RPMI8226 (cell line): ENCODE measurements at regions not wholly inside any gene's neighbourhood (a gene's known extent, or its start where the extent isn't known, plus 50 kb on each side); places are given as distances from the start of the nearest gene placed in this dataset.

Experiments used
- DNase-seq: peaks from one replicate; pipeline ENCODE4 v3.0.0-alpha.2; 2015

- DNase-seq = peak; percentile 22
Measured at GRCh38 chr3:22117751-22118346, 366.8 kb upstream of the ZNF385D start.

- DNase-seq = no peak
Measured at GRCh38 chr3:22118542-22118941, 367.5 kb upstream of the ZNF385D start.

- DNase-seq = no peak
Measured at GRCh38 chr3:22121068-22121701, 370.2 kb upstream of the ZNF385D start.

- DNase-seq = no peak
Measured at GRCh38 chr3:22122567-22122966, 371.6 kb upstream of the ZNF385D start.

- no peak for DNase-seq
Measured at GRCh38 chr3:22129101-22129500, 378.1 kb upstream of the ZNF385D start.

GRCh38 chr3:22141769-22142168, 390.8 kb upstream of the ZNF385D start:
- DNase-seq = no peak

- DNase-seq = no peak
Measured at GRCh38 chr3:22147161-22147560, 396.2 kb upstream of the ZNF385D start.

GRCh38 chr3:22156868-22157267, 405.9 kb upstream of the ZNF385D start:
- DNase-seq = peak; percentile 7

- DNase-seq = no peak
Measured at GRCh38 chr3:22157848-22158247, 406.8 kb upstream of the ZNF385D start.

GRCh38 chr3:22159004-22159695, 408.1 kb upstream of the ZNF385D start:
- DNase-seq = no peak

GRCh38 chr3:22161315-22161714, 410.3 kb upstream of the ZNF385D start:
- no peak for DNase-seq

GRCh38 chr3:22170370-22170769, 419.4 kb upstream of the ZNF385D start:
- no peak for DNase-seq

- DNase-seq = no peak
Measured at GRCh38 chr3:22172964-22173363, 422.0 kb upstream of the ZNF385D start.

- no peak for DNase-seq
Measured at GRCh38 chr3:22175947-22176346, 424.9 kb upstream of the ZNF385D start.

- no peak for DNase-seq
Measured at GRCh38 chr3:22176911-22177310, 425.9 kb upstream of the ZNF385D start.

- DNase-seq = no peak
Measured at GRCh38 chr3:22189616-22190015, 438.6 kb upstream of the ZNF385D start.

GRCh38 chr3:22199095-22199494, 448.1 kb upstream of the ZNF385D start:
- DNase-seq = no peak

GRCh38 chr3:22208844-22209243, 457.8 kb upstream of the ZNF385D start:
- no peak for DNase-seq

- no peak for DNase-seq
Measured at GRCh38 chr3:22209578-22209977, 458.6 kb upstream of the ZNF385D start.

GRCh38 chr3:22210693-22211092, 459.7 kb upstream of the ZNF385D start:
- DNase-seq = no peak

GRCh38 chr3:22216601-22217000, 465.6 kb upstream of the ZNF385D start:
- DNase-seq = no peak

- DNase-seq = no peak
Measured at GRCh38 chr3:22225161-22225560, 474.2 kb upstream of the ZNF385D start.

GRCh38 chr3:22228705-22229104, 477.7 kb upstream of the ZNF385D start:
- DNase-seq = no peak

GRCh38 chr3:22231061-22231460, 480.1 kb upstream of the ZNF385D start:
- DNase-seq = no peak
